GM21528 (cell line): ENCODE measurements at regions not wholly inside any gene's neighbourhood (a gene's known extent, or its start where the extent isn't known, plus 50 kb on each side); places are given as distances from the start of the nearest gene placed in this dataset.
"Not testable (repeated sequence)": the region's sequence is repeated elsewhere in the genome, so short reads cannot be mapped to it uniquely, and the experiment has no call there.

Experiments used
- ATAC-seq: cut with Tn5 transposase; IDR thresholded peaks from one replicate; pipeline ENCODE4 v1.9.1; 2021; ENCODE audit warnings: mild to moderate bottlenecking, moderate library complexity; ENCODE audit not compliant: unreplicated experiment, low FRiP score

DNA sequence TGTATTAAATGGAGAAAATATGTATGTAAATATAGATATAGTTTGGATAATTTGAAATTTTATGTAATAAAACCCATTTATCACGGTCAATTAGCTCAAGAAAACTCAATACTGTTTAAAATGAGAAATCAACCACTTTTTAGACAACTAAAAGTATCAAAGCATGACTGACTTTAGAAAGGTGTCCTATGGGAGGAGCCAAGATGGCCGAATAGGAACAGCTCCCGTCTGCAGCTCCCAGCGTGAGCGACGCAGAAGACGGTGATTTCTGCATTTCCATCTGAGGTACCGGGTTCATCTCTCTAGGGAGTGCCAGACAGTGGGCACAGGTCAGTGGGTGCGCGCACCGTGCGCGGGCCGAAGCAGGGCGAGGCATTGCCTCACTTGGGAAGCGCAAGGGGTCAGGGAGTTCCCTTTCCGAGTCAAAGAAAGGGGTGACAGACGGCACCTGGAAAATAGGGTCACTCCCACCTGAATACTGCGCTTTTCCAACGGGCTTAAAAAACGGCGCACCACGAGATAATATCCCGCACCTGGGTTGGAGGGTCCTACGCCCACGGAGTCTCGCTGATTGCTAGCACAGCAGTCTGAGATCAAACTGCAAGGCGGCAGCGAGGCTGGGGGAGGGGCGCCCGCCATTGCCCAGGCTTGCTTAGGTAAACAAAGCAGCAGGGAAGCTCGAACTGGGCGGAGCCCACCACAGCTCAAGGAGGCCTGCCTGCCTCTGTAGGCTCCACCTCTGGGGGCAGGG, 182.8 kb upstream of the NECTIN3 start:
- not testable (repeated sequence) for ATAC-seq

DNA sequence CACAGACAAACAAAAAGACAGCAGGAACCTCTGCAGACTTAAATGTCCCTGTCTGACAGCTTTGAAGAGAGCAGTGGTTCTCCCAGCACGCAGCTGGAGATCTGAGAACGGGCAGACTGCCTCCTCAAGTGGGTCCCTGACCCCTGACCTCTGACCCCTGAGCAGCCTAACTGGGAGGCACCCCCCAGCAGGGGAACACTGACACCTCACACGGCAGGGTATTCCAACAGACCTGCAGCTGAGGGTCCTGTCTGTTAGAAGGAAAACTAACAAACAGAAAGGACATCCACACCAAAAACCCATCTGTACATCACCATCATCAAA, 182.3 kb upstream of the NECTIN3 start:
- not testable (repeated sequence) for ATAC-seq

DNA sequence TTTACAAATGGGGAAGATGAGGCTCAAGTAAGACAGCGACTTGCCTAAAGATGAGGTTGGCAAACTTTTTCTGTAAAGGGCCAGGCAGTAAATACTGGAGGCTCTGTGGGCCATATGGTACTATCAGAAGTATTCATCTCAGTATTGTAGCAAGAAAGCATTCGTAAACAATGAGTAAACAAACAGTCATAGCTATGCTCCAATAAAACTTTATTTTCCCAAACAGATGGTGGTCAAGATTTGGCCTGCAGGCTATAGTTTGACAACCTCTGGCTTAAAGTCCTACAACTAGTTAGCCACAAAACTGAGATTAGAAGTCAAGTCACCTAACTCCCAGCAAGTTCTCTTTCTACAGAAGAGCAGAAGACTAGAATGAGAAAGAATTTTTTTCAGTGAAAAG, 177.0 kb upstream of the NECTIN3 start:
- ATAC-seq = no peak

DNA sequence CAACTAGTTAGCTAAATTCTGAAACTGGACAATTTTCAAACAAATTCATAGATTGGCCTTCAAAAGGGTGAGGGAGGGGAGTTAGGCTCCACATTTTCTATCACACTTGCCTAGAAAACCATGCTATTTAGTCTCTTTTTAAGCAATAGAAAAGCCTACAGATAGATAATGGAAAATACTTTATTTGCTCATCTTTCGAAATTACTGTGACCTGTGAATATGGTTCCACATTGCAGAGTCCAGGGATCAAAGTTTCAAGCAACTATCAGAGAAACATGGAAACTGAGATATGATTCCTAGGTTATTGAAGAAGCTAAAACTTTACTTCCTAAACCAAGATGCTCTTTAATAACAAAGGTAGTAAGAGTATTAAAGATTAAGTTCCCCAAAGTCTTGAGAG, 176.6 kb upstream of the NECTIN3 start:
- no peak for ATAC-seq

DNA sequence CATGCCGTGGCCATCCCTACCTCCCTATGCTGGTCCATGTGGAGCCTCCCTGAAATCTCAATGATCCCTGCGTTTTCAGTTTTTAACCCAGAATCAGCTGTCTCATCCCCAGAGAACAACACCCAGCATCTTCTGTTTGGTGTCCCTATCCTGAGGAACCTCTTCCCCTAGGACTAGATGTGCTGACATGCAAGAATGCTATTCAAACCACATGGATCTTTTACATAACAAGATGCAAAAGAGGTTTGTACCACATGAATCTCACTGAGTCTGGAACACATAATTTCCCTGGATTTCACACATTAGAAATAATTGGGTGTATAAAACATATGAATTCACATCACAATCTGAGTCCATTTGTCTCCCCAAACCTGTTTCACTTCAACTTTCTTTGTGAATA, 174.6 kb upstream of the NECTIN3 start:
- no peak for ATAC-seq

DNA sequence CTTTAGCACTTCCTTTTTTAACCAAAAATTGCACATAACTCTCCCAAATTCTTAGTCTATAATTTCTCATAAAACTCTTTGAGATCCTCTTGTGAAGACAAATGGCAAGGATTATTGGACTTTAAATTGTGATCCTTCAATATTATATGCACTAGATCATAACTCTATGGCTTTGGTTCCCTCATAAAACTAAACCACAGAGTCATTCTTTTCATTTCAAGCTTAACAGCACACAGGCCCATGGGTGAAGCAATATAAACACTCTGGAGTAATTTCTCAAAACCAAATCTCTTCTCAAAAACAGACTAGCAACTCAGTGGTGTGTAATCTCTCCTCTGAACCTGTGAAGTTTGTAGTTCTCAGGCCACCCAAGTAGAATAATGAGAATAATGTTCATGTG, 171.0 kb upstream of the NECTIN3 start:
- ATAC-seq = no peak

DNA sequence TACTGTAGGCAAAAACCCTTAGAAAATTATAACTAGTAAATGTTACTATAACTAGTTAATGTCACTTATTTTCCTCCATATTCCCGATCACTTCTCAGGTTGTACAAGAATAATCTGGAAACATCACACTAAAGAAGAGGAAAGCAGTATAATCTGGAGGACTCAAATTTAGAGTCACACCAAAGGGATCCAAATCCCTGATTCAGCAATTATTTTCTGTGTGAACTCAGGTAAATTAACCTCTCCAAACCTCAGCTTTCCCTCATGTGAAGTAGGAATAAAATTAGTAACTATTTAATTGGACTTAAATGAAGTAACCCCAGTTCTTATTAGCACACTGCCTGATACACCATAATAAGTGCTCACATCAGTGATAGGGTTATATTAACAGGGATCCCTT, 170.1 kb upstream of the NECTIN3 start:
- no peak for ATAC-seq

DNA sequence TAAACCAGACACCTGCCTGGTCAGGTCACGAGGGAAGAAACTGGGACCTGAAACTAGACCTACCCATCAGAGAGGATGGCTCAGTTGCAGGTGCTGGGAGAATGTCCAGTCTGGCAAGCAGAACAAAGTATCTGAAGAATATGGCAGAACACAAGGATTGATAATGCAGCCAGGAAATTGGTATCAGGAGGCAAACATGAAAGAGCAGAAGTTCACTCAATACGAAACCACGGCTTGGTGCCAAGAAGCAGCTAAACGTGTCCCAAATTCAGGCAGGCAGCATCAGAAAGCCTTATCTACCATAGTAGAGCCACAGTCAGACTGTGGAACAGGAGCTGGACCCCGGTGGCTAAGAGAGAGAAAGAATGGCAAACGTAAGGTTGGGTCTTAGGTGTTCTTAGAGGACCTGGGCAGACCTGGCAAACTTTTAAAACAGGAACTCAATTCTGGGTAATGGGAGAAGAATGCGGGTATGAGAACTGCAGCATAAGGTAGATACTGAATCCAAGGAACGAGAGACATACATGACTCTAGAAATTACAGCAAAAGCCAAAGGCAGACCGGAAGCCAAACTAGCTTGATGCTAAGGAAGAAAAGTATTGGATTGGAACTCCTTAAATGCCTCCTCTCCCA, 169.0 kb upstream of the NECTIN3 start:
- no peak for ATAC-seq

DNA sequence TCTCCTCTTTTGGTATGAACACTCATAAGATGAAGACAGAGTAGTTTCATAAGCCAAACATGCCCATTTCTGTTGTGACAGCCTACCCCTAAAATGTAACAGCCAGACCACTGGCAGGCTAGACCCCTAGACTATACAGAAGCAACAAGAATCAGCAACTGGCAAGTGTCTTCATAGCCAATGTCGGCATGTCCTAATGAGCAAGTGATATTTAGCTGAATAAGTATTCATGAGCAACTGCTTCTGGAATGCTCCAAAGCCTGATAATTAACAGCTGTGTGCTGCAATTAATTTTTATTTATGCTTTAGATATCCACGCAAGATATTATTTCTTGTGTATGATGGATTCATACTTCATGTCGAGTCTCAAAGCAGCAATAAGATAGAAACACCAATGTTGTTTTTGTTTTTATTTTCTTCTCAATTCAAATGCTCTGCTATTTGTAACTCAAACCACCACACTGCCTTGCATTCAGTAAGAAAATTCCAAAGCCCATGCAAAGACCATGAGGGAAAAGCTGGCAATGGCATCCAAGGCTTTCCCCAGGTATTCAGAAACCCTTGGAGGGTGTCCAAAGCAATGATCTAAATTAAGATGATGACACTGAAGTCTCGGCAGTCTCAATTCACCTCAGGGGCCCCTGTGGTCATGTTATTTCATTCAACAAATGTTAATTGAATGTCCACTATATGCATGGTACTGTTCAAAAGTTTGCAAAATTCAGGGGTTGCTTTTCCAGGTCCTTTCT, 167.7 kb upstream of the NECTIN3 start:
- no peak for ATAC-seq

DNA sequence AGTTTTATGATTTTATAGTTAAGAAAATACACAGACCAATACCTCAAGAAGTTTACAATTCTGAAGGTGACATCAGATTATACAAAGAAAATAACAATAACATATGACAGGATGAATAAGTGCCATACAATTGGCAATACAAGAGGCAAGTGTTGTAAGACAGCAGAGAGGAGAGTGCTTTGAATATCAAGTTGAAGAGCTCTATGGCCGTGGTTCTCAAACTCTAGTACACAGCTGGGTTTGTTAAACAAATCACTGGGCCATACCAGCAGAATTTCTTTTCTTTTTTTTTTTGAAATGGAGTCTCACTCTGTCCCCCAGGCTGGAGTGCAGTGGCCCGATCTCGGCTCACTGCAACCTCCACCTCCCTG, 167.1 kb upstream of the NECTIN3 start:
- ATAC-seq = no peak

DNA sequence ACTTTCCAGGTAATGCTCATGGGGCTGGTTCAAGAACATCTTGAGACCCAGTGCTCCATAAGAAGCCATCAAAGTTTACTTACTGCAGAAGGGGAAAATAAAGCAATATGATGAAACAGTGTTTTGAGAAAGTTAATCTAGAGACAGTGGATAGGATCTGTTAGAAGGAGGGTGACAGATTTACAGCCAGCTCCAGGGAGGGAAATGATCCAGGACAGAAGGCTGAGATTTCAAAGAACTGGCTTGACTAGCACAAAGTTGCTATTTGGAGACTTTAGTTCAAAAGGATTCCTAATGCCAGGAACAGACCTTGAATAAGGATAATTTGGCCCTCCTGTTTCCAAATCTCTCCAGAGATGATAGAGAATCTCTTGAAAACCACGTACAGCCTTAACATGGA, 166.5 kb upstream of the NECTIN3 start:
- no peak for ATAC-seq

DNA sequence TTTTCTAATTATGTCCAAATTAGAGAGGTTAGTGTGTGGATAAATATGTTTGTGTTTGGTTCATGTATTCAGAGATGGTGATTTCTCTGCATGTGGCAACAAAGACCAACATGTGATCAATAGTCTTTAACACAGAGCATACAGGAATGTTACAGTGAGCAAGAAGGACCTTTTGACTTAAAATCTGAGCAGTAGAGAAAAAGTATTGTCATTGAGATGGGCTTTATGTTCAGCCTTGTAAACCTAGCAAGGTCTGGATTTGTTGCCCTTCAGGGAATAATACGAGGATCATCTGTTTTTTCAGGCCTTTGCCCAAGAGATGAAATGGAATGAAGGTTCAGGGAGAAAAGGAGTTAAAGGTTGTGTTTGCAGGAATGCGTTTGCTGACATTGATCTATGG, 161.8 kb upstream of the NECTIN3 start:
- ATAC-seq = no peak

DNA sequence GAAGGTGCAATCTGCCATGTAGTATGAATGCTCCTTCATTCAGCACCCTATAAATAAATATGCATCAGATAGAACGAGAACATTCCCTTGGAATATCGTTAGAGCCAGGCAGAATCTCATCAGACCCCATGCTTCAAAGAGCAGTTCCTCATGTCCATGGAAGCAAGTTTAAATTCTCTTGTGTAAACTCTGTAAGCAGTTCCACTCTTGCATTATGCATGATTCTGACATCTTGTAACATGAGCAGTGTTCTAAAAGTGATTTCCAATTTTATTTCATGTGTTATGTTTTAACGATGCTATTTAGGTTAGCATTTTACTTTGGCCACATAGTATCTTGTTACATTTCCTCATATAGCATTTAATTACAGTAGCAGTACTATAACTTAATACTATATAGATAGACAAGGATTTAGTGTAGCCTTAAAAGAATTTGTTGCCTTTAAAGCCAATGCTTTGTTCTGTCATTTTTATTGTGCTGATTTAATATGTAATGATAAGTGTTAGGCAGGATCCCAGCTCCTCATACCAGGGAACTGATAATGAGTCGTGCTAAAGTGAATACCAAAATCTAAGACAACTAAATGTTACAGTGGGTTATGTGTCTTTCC, 161.2 kb upstream of the NECTIN3 start:
- no peak for ATAC-seq

DNA sequence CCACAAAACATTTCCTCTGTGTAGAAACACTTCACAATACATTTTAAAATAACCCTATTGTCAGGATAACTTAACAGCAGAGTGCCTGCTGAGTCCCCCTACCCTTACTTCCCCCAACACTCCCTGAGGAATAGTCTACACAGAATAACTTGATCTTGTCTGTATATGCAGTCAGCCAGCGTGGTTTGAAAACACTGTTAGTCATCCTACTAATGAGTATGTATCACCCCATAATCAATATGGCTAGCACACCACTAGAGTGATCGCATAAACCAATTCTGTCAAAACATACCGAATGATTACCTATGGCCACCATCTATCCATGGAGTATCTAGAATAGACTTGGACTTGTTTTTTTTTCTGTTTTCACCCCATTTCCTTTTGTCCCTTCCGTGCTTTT, 152.7 kb upstream of the NECTIN3 start:
- no peak for ATAC-seq

DNA sequence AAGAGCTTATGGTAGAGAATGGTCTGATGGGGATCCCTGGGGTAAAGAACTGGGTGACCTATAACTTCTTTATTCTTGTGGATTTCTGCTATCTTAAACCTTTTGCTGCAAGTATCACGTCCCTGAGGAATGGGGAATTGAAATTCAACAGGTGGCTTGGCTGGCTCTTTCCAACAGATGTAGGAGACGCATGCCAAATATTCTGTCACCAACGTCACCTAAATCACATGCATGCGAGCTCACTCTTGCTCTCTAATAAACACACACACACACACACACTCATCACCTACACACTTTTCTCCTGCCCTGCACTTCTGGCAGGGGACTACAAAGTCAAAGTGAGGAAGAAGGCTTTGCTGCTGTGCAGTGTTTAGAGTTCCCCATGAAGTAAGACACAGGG, 145.8 kb upstream of the NECTIN3 start:
- ATAC-seq = no peak

DNA sequence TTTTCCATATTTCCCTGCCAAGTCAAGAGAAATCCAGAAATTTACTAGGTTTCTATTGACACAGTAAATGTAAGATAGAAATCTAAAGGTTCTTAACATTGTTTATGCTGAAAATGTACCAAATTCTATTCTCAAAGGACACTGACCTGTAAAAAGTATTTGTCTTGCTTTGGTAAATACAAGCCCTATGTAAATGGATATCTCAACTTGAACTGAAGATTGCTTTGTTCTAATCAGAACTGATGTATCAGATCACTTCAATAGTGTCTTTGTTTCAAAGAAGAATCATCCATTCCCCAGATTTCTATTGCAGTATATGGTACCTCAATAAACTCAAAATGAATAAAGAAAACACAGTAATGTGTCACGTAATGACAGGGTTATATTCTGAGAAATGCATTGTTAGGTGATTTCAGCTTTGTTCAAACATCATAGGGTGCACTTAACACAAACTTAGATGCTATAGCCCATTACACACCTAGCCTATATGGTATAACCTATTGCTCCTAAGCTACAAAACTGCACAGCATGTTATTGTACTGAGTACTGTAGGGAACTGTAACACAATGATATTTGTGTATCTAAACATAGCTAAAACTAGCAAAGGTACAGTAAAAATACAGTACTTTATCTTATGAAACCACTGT, 143.5 kb upstream of the NECTIN3 start:
- ATAC-seq = no peak

DNA sequence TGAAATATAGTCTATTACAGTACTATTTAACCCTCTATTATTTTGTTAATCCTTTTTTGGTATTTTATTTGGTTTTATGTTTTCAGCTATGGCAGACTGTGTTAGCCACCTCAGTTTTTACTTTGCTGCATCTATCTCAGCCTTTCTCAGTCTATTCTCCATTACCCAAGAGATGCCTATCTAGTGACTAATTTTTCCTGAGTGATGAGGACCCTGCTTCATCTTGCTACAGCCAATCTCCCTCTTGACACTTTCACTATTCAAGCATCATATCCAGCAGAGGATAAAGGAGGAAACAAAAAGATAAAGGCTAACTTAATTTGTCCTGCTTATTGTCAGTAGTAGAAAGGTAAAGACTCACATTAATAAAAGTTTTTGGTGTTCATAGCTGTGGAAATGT, 141.8 kb upstream of the NECTIN3 start:
- ATAC-seq = no peak

DNA sequence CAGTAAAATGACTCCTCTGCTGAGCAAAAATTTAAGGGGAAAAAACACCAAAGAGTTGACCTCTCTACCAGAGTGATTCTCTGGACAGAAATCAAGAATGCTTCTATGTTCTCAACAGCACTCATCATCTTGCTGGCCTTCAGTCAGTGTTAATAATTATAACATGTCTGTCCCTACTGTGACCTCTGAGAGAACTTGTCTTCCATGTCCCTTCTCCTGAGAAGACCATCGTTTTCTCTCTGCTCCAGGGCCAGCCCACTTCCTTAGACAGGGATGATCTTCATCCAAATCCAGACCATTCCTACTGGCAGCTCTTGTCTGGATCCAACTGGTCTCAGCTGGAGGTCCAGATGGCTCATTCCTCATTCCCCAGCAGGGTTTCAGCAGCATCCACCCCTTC, 139.0 kb upstream of the NECTIN3 start:
- no peak for ATAC-seq

DNA sequence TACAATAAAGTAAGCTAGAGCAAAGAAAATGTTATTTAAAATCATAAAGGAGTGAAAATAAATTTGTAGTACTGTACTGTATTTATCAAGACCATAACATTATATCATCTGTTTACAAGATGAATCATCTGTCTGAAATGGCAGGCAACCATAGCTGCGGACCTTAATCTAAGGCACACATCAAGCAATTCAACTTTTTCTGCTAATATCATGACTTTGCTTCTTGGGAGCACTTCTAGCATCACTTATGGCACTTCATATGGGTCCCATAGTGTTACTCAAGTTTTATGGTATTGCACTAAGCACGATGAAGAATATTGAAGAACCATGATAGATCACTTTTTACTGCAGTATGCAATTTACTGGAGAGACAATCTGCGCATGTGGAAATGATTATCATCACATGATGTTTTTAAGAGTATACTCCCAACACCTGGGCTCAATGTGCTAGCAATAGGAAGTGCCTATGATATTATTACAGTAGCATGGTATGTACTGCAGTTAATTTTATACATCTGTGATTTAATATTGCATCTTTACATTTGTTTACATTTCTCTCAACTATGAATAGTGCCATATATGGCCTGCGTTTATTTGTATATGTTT, 137.7 kb upstream of the NECTIN3 start:
- no peak for ATAC-seq

DNA sequence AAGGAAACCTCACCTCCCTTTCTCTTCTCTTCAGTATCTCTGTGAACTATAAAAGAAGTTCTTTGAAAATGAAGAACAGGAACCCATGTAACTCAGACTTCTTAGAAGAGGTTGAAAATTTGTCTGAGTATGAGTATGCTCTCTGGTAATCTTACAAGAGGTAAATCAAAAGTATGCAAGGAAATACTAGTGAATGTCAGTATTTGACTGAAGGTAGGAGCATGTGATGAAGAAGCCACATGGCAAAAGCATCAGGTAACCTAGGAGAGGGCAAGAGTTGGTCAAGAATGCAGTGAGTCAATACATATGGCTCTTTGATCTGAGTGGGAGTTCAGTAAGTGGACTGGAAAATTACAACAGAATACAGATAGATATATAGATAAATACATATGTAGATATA, 133.0 kb upstream of the NECTIN3 start:
- ATAC-seq = no peak

DNA sequence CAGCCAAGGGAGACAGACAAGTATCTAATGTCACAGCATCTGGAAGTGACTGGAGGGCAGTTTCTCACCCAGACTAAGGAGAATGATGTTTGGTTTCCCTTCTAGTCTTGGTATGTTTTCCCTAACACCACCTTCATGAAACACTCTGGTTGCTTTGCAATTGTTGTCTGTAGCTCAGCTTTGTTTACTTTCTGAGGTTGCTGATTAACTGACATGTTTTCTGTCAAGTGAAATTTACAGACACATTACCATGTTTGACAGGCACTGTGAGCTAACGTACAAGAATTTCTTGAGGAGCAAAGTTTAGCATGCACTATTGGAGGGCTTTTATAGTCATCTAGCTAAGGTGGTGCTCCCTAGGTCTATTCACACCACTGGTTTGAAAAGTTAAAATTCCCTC, 131.6 kb upstream of the NECTIN3 start:
- ATAC-seq = no peak
